ENCODE measurements at regions not wholly inside any gene's neighbourhood (a gene's known extent, or its start where the extent isn't known, plus 50 kb on each side); places are given as distances from the start of the nearest gene placed in this dataset.

DNA sequence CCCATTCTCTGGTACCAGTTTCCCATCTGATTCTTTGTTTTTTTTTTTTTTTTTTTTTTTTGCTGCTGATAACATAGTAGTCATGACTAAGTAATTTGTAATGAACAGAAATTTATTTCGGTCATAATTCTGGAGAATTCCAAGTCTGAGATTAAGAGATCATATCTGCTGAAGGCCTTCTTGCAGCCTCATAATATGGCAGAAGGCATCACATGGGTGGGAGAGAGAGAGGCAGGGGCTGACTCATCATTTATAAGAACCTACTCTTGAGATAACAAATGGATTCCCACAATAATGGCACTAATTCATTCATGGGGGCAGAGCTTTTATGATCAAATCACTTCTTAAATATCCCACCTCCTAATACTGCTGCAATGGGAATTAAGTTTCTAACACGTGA, 1034.3 kb downstream of the STIM2 start:
- Histone ChIP-seq H3K9ac (ENCODE audit: low read length) (no peak overlapping the region), H4K8ac (ENCODE audit: low read depth, low read length) (no peak overlapping the region), H2BK5ac (ENCODE audit: low read length) (no peak overlapping the region), H2BK120ac (ENCODE audit: low read depth, low read length) (no peak overlapping the region), H3K4me2 (ENCODE audit: low read length) (no peak overlapping the region), H3K4me1 (ENCODE audit: control insufficient read depth, low read depth, low read length) (no peaks in the 10 kb centered on the region), H3K4me3 (ENCODE audit: low read length) (no peak overlapping the region), H3K4ac (ENCODE audit: low read depth, low read length) (no peak overlapping the region), H4K5ac (ENCODE audit: low read length) (no peak overlapping the region), H3K79me1 (ENCODE audit: low read length) (no peaks in the 10 kb centered on the region), H3K36me3 (ENCODE audit: control insufficient read depth, insufficient read depth, low read length) (no peaks in the 10 kb centered on the region), H3K23ac (ENCODE audit: low read length) (no peak overlapping the region), H3K27me3 (ENCODE audit: insufficient read depth, low read length, poor library complexity) (no peaks in the 10 kb centered on the region), H3K79me2 (ENCODE audit: control insufficient read depth, insufficient read depth, low read length) (no peaks in the 10 kb centered on the region), H3K18ac (ENCODE audit: low read length) (no peak overlapping the region), H2BK15ac (replicated peaks; ENCODE audit: low read depth) (no peak overlapping the region), H2AK5ac (ENCODE audit: low read length) (no peak overlapping the region), H3K56ac (ENCODE audit: low read length) (no peak overlapping the region), H3K27ac (ENCODE audit: low read depth, low read length) (no peak overlapping the region)
- no peak for DNase-seq
- no CpG with 5 or more reads among the region's 2 CpGs for WGBS (ENCODE audit: extremely low coverage, insufficient coverage, low lambda C conversion rate)

DNA sequence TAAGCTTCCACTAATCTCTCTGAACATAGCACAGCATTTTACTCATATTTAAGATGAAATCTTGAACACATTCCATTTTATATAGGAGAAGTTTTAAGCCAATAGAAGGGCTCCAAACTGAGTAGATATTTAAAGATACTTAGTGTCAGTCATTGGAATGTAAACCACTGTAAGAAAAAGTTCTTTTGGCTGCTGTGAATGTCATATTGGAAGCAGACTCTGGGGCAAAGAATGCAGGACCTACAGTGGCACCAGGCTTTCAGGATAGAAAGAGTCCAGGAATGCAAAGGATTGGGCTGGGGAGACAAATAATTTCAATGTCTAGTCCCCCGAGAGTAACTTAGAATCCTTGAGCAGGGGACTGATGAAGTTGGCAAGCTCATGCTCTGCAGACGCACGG, 1047.7 kb downstream of the STIM2 start:
- no peaks in the 10 kb centered on the region for H3K79me1 ChIP-seq (ENCODE audit: low read length)

DNA sequence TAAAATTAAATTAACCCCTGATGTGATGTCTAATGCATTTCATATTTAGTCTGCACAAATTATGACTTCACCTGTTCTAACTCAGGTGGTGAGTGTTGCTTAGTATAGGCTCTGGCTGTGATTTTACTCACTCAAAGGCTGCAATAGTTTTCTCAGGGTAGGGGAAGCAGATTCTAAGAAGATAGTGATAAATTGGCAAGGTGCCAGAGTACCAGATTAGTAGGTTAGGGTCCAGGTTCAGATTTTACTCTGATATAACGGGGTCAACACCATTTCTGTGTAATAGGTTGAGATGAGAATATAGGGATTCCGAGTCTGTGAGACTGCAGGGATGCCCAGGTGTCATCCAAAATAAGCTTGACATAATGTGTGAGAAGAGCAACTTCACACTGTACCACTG, 1049.6 kb downstream of the STIM2 start:
- H2BK5ac ChIP-seq (ENCODE audit: low read length), result no peak overlapping the region
- H3K27ac ChIP-seq (ENCODE audit: low read depth, low read length), result no peak overlapping the region
- H4K8ac ChIP-seq (ENCODE audit: low read depth, low read length), result no peak overlapping the region
- no peak for DNase-seq
- no peak overlapping the region for H2BK120ac ChIP-seq (ENCODE audit: low read depth, low read length)
- H4K5ac ChIP-seq (ENCODE audit: low read length), result no peak overlapping the region
- H3K4me1 ChIP-seq (ENCODE audit: control insufficient read depth, low read depth, low read length), result no peaks in the 10 kb centered on the region
- H3K56ac ChIP-seq (ENCODE audit: low read length), result no peak overlapping the region
- no peak overlapping the region for H3K4me2 ChIP-seq (ENCODE audit: low read length)
- no peak overlapping the region for H2AK5ac ChIP-seq (ENCODE audit: low read length)
- no peaks in the 10 kb centered on the region for H3K79me2 ChIP-seq (ENCODE audit: control insufficient read depth, insufficient read depth, low read length)
- H3K4ac ChIP-seq (ENCODE audit: low read depth, low read length), result no peak overlapping the region
- H3K36me3 ChIP-seq (ENCODE audit: control insufficient read depth, insufficient read depth, low read length), result no peaks in the 10 kb centered on the region
- H3K4me3 ChIP-seq (ENCODE audit: low read length), result no peak overlapping the region
- no peaks in the 10 kb centered on the region for H3K79me1 ChIP-seq (ENCODE audit: low read length)
- no CpG with 5 or more reads among the region's 2 CpGs for WGBS (ENCODE audit: extremely low coverage, insufficient coverage, low lambda C conversion rate)
- H3K18ac ChIP-seq (ENCODE audit: low read length), result no peak overlapping the region
- H3K27me3 ChIP-seq (ENCODE audit: insufficient read depth, low read length, poor library complexity), result no peaks in the 10 kb centered on the region
- no peak overlapping the region for H3K9ac ChIP-seq (ENCODE audit: low read length)
- H3K23ac ChIP-seq (ENCODE audit: low read length), result no peak overlapping the region
- H2BK15ac ChIP-seq (replicated peaks; ENCODE audit: low read depth), result no peak overlapping the region

More for the DNA sequence above, 1047.7 kb downstream of the STIM2 start:
- H3K4me2 ChIP-seq (ENCODE audit: low read length), result no peak overlapping the region
- no peak overlapping the region for H2BK120ac ChIP-seq (ENCODE audit: low read depth, low read length)
- no peak overlapping the region for H3K56ac ChIP-seq (ENCODE audit: low read length)
- no peak overlapping the region for H3K23ac ChIP-seq (ENCODE audit: low read length)
- H4K8ac ChIP-seq (ENCODE audit: low read depth, low read length), result no peak overlapping the region
- H3K4me1 ChIP-seq (ENCODE audit: control insufficient read depth, low read depth, low read length), result no peaks in the 10 kb centered on the region
- H3K27me3 ChIP-seq (ENCODE audit: insufficient read depth, low read length, poor library complexity), result no peaks in the 10 kb centered on the region
- H3K9ac ChIP-seq (ENCODE audit: low read length), result no peak overlapping the region
- no peak overlapping the region for H3K4ac ChIP-seq (ENCODE audit: low read depth, low read length)
- no peak overlapping the region for H2BK5ac ChIP-seq (ENCODE audit: low read length)
- no peak overlapping the region for H2AK5ac ChIP-seq (ENCODE audit: low read length)
- no peak overlapping the region for H4K5ac ChIP-seq (ENCODE audit: low read length)
- WGBS (ENCODE audit: extremely low coverage, insufficient coverage, low lambda C conversion rate), result no CpG with 5 or more reads among the region's 3 CpGs
- no peak for DNase-seq
- H3K18ac ChIP-seq (ENCODE audit: low read length), result no peak overlapping the region
- H3K4me3 ChIP-seq (ENCODE audit: low read length), result no peak overlapping the region
- no peaks in the 10 kb centered on the region for H3K36me3 ChIP-seq (ENCODE audit: control insufficient read depth, insufficient read depth, low read length)
- H3K27ac ChIP-seq (ENCODE audit: low read depth, low read length), result no peak overlapping the region
- no peak overlapping the region for H2BK15ac ChIP-seq (replicated peaks; ENCODE audit: low read depth)
- no peaks in the 10 kb centered on the region for H3K79me2 ChIP-seq (ENCODE audit: control insufficient read depth, insufficient read depth, low read length)

DNA sequence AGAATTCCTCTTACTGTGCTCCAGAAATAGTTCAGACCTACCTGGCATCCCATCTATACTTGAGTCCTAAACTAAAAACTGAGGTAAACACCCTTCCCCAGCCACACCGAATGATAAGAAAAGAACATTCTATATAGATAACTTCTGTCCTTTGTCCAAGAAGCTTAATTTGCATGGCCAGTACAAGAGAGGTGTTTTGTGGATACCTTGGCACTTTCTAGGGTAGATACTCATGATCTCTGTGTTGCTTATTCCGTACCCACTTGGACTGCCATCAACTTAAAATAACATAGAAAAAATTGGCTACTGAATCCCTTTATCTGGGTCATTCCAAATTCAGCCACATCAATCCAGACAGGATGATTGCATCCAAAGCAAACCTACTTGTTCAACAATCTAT, 1050.4 kb downstream of the STIM2 start:
- no peaks in the 10 kb centered on the region for H3K4me1 ChIP-seq (ENCODE audit: control insufficient read depth, low read depth, low read length)
- no CpG with 5 or more reads among the region's 2 CpGs for WGBS (ENCODE audit: extremely low coverage, insufficient coverage, low lambda C conversion rate)
- no peak overlapping the region for H2AK5ac ChIP-seq (ENCODE audit: low read length)
- H3K27ac ChIP-seq (ENCODE audit: low read depth, low read length), result no peak overlapping the region
- H2BK5ac ChIP-seq (ENCODE audit: low read length), result no peak overlapping the region
- DNase-seq, result no peak
- no peak overlapping the region for H3K9ac ChIP-seq (ENCODE audit: low read length)
- H2BK120ac ChIP-seq (ENCODE audit: low read depth, low read length), result no peak overlapping the region
- H3K18ac ChIP-seq (ENCODE audit: low read length), result no peak overlapping the region
- H4K5ac ChIP-seq (ENCODE audit: low read length), result no peak overlapping the region
- H3K4me2 ChIP-seq (ENCODE audit: low read length), result no peak overlapping the region
- no peak overlapping the region for H3K4ac ChIP-seq (ENCODE audit: low read depth, low read length)
- no peak overlapping the region for H3K23ac ChIP-seq (ENCODE audit: low read length)
- H2BK15ac ChIP-seq (replicated peaks; ENCODE audit: low read depth), result no peak overlapping the region
- no peaks in the 10 kb centered on the region for H3K79me1 ChIP-seq (ENCODE audit: low read length)
- no peaks in the 10 kb centered on the region for H3K36me3 ChIP-seq (ENCODE audit: control insufficient read depth, insufficient read depth, low read length)
- no peaks in the 10 kb centered on the region for H3K79me2 ChIP-seq (ENCODE audit: control insufficient read depth, insufficient read depth, low read length)
- H3K56ac ChIP-seq (ENCODE audit: low read length), result no peak overlapping the region
- H4K8ac ChIP-seq (ENCODE audit: low read depth, low read length), result no peak overlapping the region
- no peaks in the 10 kb centered on the region for H3K27me3 ChIP-seq (ENCODE audit: insufficient read depth, low read length, poor library complexity)
- H3K4me3 ChIP-seq (ENCODE audit: low read length), result no peak overlapping the region

DNA sequence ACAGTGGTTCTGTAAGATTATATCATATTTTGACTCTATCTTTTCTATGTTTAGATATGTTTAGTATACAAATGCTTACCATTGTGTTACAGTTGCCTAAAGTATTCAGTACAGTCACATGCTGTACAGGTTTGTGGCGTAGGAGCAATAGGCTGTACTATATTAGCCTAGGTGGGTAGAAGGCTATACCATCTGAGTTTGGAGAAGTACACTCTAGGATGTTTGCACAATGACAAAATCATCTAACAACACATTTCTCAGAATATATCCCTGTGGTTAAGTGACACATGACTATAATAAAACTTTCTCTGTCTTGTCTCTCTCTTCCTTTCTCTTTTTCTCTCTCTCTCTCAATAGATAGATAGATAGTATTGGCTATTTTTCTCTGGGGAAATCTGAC, 1053.1 kb downstream of the STIM2 start:
- no peak overlapping the region for H2BK5ac ChIP-seq (ENCODE audit: low read length)
- H3K27ac ChIP-seq (ENCODE audit: low read depth, low read length), result no peak overlapping the region
- H3K4me1 ChIP-seq (ENCODE audit: control insufficient read depth, low read depth, low read length), result no peaks in the 10 kb centered on the region
- H3K9ac ChIP-seq (ENCODE audit: low read length), result no peak overlapping the region
- H3K79me2 ChIP-seq (ENCODE audit: control insufficient read depth, insufficient read depth, low read length), result no peaks in the 10 kb centered on the region
- H2AK5ac ChIP-seq (ENCODE audit: low read length), result no peak overlapping the region
- no peaks in the 10 kb centered on the region for H3K27me3 ChIP-seq (ENCODE audit: insufficient read depth, low read length, poor library complexity)
- H2BK15ac ChIP-seq (replicated peaks; ENCODE audit: low read depth), result no peak overlapping the region
- DNase-seq, result no peak
- H3K56ac ChIP-seq (ENCODE audit: low read length), result no peak overlapping the region
- no peak overlapping the region for H2BK120ac ChIP-seq (ENCODE audit: low read depth, low read length)
- H4K8ac ChIP-seq (ENCODE audit: low read depth, low read length), result no peak overlapping the region
- H3K4me2 ChIP-seq (ENCODE audit: low read length), result no peak overlapping the region
- no peak overlapping the region for H3K18ac ChIP-seq (ENCODE audit: low read length)
- no peak overlapping the region for H3K4me3 ChIP-seq (ENCODE audit: low read length)
- H3K23ac ChIP-seq (ENCODE audit: low read length), result no peak overlapping the region
- H4K5ac ChIP-seq (ENCODE audit: low read length), result no peak overlapping the region
- WGBS (ENCODE audit: extremely low coverage, insufficient coverage, low lambda C conversion rate), result no CpG with 5 or more reads among the region's 1 CpG
- no peak overlapping the region for H3K4ac ChIP-seq (ENCODE audit: low read depth, low read length)
- no peaks in the 10 kb centered on the region for H3K36me3 ChIP-seq (ENCODE audit: control insufficient read depth, insufficient read depth, low read length)
- no peaks in the 10 kb centered on the region for H3K79me1 ChIP-seq (ENCODE audit: low read length)

DNA sequence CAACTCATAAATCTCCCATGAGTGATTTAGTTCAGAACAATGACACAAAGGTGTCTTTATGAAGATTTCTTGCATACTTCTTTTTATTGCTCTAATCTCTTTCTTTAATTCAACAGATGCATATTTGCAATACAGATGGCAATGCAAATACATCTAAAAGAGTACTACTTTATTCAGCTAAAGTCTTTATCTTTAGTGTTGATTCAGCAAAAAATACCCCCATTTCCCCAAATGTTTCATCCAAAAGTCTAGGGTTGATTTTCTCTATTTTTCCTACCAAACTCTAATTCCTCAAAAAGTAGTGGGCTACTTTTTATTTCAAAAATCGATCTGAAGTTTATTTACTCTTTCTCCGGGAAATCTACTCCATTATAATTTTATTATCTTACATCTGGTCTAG, 1055.2 kb downstream of the STIM2 start:
- no peak for DNase-seq
- Histone ChIP-seq H4K5ac (ENCODE audit: low read length) (no peak overlapping the region), H3K9ac (ENCODE audit: low read length) (no peak overlapping the region), H2BK120ac (ENCODE audit: low read depth, low read length) (no peak overlapping the region), H3K56ac (ENCODE audit: low read length) (no peak overlapping the region), H3K4me2 (ENCODE audit: low read length) (no peak overlapping the region), H3K36me3 (ENCODE audit: control insufficient read depth, insufficient read depth, low read length) (no peaks in the 10 kb centered on the region), H2BK15ac (replicated peaks; ENCODE audit: low read depth) (no peak overlapping the region), H3K23ac (ENCODE audit: low read length) (no peak overlapping the region), H3K4me3 (ENCODE audit: low read length) (no peak overlapping the region), H3K4me1 (ENCODE audit: control insufficient read depth, low read depth, low read length) (no peaks in the 10 kb centered on the region), H4K8ac (ENCODE audit: low read depth, low read length) (no peak overlapping the region), H3K79me2 (ENCODE audit: control insufficient read depth, insufficient read depth, low read length) (no peaks in the 10 kb centered on the region), H3K27ac (ENCODE audit: low read depth, low read length) (no peak overlapping the region), H2BK5ac (ENCODE audit: low read length) (no peak overlapping the region), H3K79me1 (ENCODE audit: low read length) (no peaks in the 10 kb centered on the region), H3K18ac (ENCODE audit: low read length) (no peak overlapping the region), H2AK5ac (ENCODE audit: low read length) (no peak overlapping the region), H3K4ac (ENCODE audit: low read depth, low read length) (no peak overlapping the region), H3K27me3 (ENCODE audit: insufficient read depth, low read length, poor library complexity) (no peaks in the 10 kb centered on the region)
- 100% methylated on average over 2 of the region's 2 CpGs for WGBS (ENCODE audit: extremely low coverage, insufficient coverage, low lambda C conversion rate)

Data from mesendoderm (in vitro differentiated cells).